ENCODE measurements at regions not wholly inside any gene's neighbourhood (a gene's known extent, or its start where the extent isn't known, plus 50 kb on each side); places are given as distances from the start of the nearest gene placed in this dataset.

- TF ChIP-seq CTCF (IDR thresholded peaks at IDR 0.05), result no peak
- TF ChIP-seq POLR2A (IDR thresholded peaks at IDR 0.05), result no peak
These were observed 233.0 kb upstream of the POU2AF2 start for GRCh38 chr11:111012491-111012890.

Measured in lower leg skin (tissue), 3 donors.